Mammary epithelial cell (primary cell): ENCODE measurements at regions not wholly inside any gene's neighbourhood (a gene's known extent, or its start where the extent isn't known, plus 50 kb on each side); places are given as distances from the start of the nearest gene placed in this dataset.

ENCODE experiments used
- EZH2 ChIP-seq: IDR thresholded peaks from 2 replicates; pipeline ENCODE4 v1.6.1; 2012; ENCODE audit warnings: low read length, inconsistent platforms, borderline replicate concordance
- TF ChIP-seq, protein P1 (sequence below), 2 donors: IDR thresholded peaks in 1 of 2; conservative IDR thresholded peaks in 1 of 2; 2 replicates each; pipeline ENCODE4 v1.5.1; 2011 to 2012; ENCODE audit warnings: inconsistent platforms in 2 of 2, low read length in 2 of 2, mild to moderate bottlenecking in 2 of 2, control low read depth in 1 of 2, low read depth in 1 of 2; ENCODE audit not compliant: insufficient read depth in 1 of 2; ENCODE audit errors: extremely low read depth in 1 of 2

DNA sequence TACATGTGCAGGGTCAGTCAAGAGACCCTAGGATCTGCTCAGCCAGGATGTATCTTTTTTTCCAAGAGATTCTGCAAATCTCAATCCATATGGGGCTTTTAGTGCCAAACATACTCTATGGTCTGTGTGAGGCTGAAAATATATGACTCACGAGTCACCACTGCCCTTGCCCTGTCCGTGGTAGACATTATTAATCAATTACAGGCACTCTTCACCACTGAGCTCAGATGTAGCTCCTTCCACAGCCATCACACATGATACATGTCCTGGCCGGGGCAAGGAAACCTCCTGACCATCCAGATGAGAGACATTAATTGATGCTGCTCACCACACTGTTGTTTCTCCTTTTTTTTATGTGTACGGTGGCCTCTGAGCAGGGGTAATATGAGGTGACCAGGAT lies 90.2 kb upstream of the RET start:
- TF ChIP-seq, protein P1, sequence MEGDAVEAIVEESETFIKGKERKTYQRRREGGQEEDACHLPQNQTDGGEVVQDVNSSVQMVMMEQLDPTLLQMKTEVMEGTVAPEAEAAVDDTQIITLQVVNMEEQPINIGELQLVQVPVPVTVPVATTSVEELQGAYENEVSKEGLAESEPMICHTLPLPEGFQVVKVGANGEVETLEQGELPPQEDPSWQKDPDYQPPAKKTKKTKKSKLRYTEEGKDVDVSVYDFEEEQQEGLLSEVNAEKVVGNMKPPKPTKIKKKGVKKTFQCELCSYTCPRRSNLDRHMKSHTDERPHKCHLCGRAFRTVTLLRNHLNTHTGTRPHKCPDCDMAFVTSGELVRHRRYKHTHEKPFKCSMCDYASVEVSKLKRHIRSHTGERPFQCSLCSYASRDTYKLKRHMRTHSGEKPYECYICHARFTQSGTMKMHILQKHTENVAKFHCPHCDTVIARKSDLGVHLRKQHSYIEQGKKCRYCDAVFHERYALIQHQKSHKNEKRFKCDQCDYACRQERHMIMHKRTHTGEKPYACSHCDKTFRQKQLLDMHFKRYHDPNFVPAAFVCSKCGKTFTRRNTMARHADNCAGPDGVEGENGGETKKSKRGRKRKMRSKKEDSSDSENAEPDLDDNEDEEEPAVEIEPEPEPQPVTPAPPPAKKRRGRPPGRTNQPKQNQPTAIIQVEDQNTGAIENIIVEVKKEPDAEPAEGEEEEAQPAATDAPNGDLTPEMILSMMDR (conservative IDR thresholded peaks at IDR 0.05 in 1 of 2, IDR thresholded peaks at IDR 0.05 in 1 of 2; ENCODE audit: extremely low read depth in 1 of 2, insufficient read depth in 1 of 2, low read depth in 1 of 2, low read length in 2 of 2) = no peak
- no peak for TF ChIP-seq EZH2
